Activated T-cell treated with anti-CD3 and anti-CD28 coated beads for 24 hours (primary cell): ENCODE measurements at regions not wholly inside any gene's neighbourhood (a gene's known extent, or its start where the extent isn't known, plus 50 kb on each side); places are given as distances from the start of the nearest gene placed in this dataset.

Source experiments
- DNase-seq: peaks from one replicate; pipeline ENCODE4 v3.0.0-alpha.2; 2020; ENCODE audit warnings: low read depth

GRCh38 chr5:52498607-52499006 is 289.1 kb upstream of the ITGA1 start:
- no peak for DNase-seq

GRCh38 chr5:52502460-52502999 is 285.2 kb upstream of the ITGA1 start:
- DNase-seq = no peak

- DNase-seq = no peak
These were observed 283.0 kb upstream of the ITGA1 start for GRCh38 chr5:52504584-52505240.

GRCh38 chr5:52517667-52518066 is 270.0 kb upstream of the ITGA1 start:
- DNase-seq = no peak

- no peak for DNase-seq
These were observed 267.5 kb upstream of the ITGA1 start for GRCh38 chr5:52520171-52520570.

- DNase-seq = no peak
These were observed 266.5 kb upstream of the ITGA1 start for GRCh38 chr5:52521236-52521635.

GRCh38 chr5:52523701-52524100 is 264.0 kb upstream of the ITGA1 start:
- DNase-seq = no peak

- DNase-seq = no peak
These were observed 256.6 kb upstream of the ITGA1 start for GRCh38 chr5:52531105-52531504.

GRCh38 chr5:52543594-52543993 is 244.1 kb upstream of the ITGA1 start:
- DNase-seq = no peak

- no peak for DNase-seq
These were observed 243.0 kb upstream of the ITGA1 start for GRCh38 chr5:52544738-52545137.

- DNase-seq = no peak
These were observed 233.4 kb upstream of the ITGA1 start for GRCh38 chr5:52554293-52554692.

- DNase-seq = no peak
These were observed 227.3 kb upstream of the ITGA1 start for GRCh38 chr5:52560366-52560765.

- DNase-seq = no peak
These were observed 225.2 kb upstream of the ITGA1 start for GRCh38 chr5:52562473-52562872.

- no peak for DNase-seq
These were observed 223.1 kb upstream of the ITGA1 start for GRCh38 chr5:52564587-52564986.

- no peak for DNase-seq
These were observed 210.2 kb upstream of the ITGA1 start for GRCh38 chr5:52577546-52577945.

- DNase-seq = no peak
These were observed 208.3 kb upstream of the ITGA1 start for GRCh38 chr5:52579391-52579790.

GRCh38 chr5:52580921-52581320 is 206.8 kb upstream of the ITGA1 start:
- no peak for DNase-seq

- no peak for DNase-seq
These were observed 205.4 kb upstream of the ITGA1 start for GRCh38 chr5:52582313-52582712.

- no peak for DNase-seq
These were observed 200.6 kb upstream of the ITGA1 start for GRCh38 chr5:52587131-52587530.

GRCh38 chr5:52597625-52598024 is 190.1 kb upstream of the ITGA1 start:
- no peak for DNase-seq

- DNase-seq = no peak
These were observed 188.7 kb upstream of the ITGA1 start for GRCh38 chr5:52598968-52599367.

- no peak for DNase-seq
These were observed 183.8 kb upstream of the ITGA1 start for GRCh38 chr5:52603778-52604554.
